Kidney capillary endothelial cell (primary cell): ENCODE measurements at regions not wholly inside any gene's neighbourhood (a gene's known extent, or its start where the extent isn't known, plus 50 kb on each side); places are given as distances from the start of the nearest gene placed in this dataset.

Source experiments
- DNase-seq: peaks from one replicate; pipeline ENCODE4 v3.0.0-alpha.2; 2018; ENCODE audit warnings: low spot score

DNA sequence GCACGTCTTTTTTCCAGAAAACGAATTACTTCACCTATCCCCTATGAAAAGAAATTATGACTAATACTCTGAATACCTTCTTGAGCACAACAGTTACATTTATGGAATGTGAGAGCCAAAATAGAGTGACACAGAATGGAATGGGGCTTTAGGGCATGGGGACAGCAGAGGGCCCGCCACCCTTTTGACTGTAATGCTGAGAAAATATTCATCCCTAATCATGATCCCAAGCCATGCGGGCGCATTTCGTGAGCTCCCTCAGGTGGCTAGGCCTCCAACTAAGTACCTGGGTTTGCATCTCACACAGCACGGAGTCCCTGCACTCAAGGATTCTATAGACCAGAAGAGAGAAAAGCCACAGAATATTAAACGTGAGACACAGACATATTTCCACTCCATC, 212.6 kb downstream of the SOD2 start:
- no peak for DNase-seq

DNA sequence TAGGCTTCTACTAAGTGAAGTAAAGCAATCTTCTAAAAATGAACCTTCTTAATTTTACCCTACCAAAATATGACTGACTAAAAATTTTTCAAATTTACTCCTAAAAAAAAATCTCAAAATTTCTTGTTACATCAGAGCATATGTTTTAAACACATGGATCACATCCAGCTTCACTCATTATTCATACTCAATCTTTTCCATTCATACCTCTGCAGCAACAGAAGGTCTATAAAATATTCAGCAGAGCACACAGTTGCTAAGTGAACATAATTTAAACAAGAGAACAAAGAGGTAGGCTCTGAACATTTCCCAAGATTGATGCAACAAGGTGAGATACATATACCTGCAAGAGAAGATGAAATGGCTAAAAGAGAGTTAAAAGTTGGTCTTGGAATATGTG, 213.9 kb downstream of the SOD2 start:
- no peak for DNase-seq

DNA sequence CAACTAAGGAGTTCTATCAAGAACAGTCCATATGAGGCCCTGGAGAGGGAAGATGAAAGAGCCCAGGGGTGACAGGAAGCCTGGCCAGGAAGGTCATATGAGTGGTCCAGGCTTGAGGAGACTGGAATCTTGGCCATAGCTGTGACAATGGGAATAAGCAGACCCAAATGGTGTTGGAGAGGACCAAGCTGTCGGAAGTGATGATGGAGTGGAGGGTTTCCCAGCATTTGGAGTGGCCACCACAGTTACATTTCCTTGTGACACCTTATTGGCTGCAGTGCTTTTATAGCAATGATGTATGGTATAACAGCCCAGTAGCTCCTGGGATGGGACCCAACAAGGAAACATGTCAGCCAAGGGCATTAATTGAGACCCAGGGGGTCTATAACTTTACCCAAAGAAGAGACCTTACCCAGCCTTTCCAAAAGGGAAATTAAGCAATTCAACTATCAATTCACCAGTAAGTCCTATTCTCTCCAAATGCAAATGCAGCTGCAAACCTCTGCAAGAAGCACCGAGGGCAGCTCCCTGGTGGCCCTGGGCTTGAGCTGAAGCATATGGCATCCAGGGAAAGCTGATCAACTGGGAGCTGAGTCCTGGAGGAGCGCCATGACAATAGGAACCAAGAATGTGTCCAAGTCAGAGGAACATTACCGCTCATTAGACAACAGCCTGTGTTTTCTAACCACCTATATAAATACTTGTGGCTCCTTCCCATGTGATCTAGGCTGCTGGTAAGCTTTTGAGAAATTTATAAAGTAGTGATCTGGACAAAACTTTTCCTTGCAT, 219.4 kb downstream of the SOD2 start:
- no peak for DNase-seq

DNA sequence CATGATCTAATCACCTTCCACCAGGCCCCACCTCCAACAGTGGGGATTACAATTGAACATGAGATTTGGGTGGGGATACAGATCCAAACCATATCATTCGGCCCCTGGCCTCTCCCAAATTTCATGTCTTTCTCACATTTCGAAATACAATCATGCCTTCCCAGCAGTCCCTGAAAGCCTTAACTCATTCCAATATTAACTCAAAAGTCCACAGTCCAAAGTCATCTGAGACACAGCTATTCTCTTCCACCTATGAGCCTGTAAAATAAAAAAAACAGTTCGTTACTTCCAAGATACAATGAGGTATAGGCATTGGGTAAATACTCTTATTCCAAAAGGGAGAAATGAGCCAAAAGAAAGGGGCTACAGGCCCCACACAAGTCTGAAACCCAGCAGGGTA, 222.6 kb downstream of the SOD2 start:
- DNase-seq: no peak

DNA sequence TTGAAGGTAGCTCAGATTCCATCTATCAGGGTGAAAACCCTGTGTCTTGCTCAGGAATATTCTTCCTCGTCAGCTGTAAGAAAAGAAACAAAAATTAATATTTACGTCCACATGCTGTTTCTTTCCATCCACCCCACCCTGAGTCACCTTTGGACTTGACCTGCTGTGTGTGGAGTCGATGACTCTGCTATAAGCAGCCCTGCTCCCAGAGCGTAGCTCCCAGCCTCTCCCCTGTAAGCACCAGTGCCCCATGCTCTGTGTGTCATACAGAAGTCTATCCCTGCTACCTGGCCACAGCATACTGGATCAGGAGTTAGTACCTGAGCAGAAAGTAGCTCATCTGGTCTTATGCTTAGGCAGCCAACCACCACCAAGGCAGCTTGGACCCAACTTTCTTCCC, 223.6 kb downstream of the SOD2 start:
- no peak for DNase-seq

DNA sequence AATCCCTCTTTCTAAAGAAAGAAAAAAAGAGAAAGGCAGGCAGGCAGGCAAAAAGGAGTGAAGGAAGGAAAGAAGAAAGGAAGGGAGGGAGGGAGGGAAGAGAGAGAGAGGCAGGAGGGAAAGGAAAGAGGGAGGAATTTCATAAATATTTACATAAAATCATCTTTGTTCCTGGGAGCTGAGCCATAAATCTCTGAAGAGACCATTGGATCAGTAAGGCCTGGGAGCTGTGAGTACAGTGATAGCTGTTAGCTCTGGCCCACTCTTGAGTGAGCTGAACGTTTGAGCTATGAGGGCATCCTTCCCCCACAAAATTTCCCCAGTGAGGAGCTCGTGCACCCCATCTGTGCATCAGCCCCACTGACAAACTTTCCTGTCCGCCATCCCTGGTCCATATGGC, 224.0 kb downstream of the SOD2 start:
- no peak for DNase-seq

DNA sequence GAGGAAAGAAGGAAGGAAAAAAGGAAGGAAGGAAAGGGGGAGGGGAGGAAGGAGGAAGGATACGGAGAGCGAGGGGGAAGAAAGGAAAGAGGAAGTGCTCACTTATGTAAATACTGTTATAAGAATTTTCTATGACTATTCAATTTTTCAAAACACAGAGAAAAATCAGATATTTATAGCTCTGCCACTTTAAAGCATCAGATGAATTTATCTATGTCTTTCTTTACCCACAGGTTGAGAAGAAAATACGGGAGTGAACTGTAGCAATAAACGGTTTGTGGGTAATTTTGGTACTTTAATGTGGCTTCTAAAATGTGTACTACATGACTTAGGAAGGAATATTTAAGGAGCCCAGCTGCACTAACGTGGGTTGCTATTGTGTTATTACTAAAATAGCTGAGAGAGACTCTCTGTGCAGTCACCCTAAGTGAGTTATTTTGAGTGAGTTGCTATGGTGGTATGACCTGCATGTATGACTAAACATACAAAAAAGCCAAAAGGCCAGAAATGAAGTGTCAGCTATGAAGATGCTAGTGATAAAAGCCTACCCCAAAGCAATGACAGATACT, 225.5 kb downstream of the SOD2 start:
- DNase-seq: no peak

DNA sequence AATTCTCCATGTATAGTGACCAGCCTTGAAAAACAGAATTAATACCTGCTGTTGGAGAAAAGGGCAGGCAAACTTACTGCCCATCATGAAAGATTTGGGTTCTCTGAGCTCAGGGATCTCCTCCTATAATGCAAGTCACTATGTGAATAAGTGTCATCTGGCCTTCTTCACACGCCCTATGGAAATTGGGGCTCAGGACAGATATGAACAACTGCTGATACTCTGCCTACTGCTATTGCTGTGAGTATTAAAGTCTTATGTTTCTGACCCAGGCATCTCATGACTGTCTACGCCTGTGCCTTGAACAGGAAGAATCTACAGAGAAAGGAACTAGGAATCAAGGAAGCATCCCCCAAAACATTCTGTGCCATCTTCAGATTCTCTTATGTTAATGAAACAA, 226.1 kb downstream of the SOD2 start:
- DNase-seq: no peak

DNA sequence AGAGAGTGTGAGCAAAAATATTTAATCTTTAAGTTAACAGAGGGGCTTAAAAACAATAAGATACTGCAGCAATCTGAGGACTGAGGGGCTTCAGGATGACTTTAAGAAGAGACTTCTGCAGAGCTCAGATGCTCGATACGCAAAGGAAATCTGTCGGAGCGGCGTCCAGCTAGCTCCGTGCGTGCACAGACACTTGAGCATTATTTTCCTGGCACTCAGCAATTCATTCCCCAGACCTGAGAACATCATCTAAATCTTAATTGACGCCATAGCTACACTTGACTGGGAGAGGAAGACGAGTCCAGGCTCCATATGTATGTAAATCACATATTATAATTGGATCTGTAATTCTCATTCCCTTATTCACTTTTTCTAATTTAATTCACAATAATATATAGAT, 228.2 kb downstream of the SOD2 start:
- no peak for DNase-seq

DNA sequence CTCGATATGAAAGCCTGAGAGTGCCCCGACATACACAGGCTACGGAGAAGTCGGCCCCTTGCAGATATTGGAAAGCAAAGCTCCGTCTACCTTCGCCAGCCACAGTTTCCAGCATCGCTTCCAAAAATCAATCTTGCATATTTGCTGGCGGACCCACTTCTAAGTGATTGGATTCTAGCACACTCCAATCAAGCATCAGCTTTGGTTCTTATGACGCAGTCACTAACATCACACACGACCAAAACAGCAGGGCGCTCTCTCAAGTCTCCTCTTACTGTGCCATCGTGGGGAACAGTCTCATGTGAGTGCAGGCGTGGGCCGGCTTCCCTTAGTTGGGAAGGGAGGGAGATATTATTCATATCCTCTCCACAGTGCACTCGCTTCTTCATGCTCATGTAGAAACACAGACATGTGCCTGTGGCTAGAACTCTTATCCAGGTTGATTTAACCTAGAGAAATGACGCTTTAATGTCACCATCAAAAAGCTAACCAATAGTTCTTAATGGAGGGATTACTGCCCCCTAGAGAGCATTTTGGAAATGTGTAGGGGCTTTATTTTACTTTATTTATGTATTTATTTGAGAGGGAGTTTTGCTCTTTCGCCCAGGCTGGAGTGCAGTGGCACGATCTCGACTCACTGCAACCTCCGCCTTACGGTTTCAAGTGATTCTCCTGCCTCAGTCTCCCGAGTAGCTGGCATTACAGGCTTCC, 229.8 kb downstream of the SOD2 start:
- DNase-seq: no peak

DNA sequence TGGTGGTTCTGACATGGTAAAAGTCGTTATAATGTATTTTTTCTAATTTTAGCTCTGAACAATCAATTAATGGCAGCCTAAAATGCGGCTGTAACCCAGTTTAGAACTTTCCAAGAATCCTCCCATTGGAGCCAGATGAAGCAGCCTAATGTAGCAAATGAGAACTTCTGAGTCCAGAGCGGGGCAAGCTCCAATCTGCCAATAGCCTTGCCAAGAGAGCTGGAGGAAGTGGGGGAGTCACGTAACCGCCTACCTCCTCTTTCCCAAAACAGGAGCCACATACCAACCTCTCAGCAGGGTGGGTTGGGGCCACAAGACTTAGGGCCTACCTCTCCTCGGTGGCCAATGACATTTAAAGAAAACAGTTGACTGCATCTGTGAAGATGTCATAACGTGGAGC, 230.6 kb downstream of the SOD2 start:
- DNase-seq: no peak

DNA sequence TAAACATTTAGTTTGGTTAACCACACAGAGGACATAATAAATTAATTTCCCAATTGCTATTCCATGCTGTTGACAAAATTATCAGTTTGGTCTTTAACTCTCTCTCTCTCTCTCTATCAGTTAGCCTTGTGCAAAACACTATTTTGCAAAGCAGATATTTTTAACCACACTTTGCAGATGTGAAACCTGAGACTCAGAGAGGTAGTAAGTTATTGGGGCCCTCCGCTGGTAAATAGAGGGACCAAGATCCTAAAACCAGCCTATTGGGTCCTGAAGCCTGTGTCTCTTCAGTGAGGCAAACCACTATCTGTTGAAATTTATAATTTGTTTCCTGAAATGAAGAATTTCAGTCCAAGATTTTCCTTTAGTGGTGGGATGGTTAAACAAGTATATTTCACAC, 231.0 kb downstream of the SOD2 start:
- DNase-seq: no peak

DNA sequence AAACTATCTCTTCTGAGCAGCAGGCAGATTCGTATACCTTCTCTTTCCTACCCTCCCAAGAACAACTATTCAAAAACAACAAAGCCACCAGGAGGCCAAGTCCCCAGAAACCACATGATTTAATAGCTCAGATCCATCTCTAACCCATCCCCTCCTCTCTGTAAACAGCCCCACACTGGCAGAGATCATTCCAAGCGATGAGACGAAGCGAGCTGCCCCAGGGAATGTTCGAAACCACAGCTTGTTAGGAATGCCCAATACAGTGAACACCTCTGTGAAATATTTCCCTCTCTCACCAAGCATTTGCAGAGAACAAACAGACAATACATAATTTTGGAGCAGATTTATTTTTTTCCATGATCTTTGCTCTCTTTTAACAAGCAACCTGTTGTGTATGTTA, 231.8 kb downstream of the SOD2 start:
- no peak for DNase-seq

DNA sequence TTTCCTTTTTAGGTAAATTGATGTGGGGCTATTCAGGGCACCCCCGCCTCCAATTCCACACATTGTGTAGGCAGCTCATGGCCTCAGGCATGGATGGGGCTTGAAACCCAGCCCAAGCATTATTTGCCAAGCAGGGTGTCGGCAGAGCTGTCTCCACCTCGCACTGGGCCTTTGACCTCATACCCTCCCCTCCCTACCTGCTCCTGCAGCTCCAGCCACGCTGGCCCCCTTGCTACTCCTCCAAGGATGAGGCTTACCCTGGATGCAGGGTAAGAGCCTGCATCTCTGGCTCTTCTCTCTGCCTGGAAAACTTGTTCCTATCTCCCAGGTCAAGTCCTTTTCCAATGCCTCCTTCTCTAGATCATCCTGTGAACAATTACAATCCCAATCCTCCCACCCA, 232.6 kb downstream of the SOD2 start:
- no peak for DNase-seq

DNA sequence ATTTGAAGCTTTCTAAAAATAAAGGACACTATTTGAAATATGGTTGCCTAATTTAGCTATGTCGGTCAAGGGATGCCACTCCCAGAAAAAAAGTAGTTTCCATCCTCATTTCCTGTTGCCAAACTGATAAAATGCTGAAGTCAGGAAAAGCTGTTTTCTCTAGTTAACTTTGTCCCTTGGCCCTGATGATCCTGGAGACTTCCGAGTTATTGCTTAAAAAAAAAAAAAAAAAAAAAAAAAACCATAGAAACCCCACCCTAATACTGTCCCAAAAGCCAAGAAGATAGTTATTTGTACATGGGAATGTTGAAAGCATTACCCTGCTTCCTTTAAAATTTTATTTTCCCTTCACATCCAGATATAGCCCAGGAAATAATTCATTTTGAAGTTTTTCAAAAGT, 236.7 kb downstream of the SOD2 start:
- DNase-seq: no peak

DNA sequence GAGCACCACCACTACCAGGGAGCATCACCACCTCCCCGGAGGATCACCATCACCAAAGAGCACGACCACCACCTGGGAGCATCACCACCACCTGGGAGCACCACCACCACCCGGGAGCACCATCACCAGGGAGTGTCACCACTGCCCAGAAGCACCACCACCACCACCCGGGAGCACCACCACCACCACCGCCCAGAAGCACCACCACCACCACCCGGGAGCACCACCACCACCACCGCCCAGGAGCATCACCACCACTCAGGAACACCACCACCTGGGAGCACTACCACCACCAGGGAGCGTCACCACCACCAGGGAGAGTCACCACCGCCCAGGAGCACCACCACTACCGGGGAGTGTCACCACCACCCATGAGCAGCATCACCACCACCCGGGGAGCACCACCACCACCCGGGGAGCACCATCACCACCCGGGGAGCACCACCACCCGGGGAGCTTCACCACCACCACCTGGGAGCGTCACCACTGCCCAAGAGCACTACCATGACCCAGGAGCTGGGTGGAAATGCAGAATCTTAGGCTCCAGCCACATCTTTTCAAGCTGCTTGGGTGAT, 237.3 kb downstream of the SOD2 start:
- no peak for DNase-seq

DNA sequence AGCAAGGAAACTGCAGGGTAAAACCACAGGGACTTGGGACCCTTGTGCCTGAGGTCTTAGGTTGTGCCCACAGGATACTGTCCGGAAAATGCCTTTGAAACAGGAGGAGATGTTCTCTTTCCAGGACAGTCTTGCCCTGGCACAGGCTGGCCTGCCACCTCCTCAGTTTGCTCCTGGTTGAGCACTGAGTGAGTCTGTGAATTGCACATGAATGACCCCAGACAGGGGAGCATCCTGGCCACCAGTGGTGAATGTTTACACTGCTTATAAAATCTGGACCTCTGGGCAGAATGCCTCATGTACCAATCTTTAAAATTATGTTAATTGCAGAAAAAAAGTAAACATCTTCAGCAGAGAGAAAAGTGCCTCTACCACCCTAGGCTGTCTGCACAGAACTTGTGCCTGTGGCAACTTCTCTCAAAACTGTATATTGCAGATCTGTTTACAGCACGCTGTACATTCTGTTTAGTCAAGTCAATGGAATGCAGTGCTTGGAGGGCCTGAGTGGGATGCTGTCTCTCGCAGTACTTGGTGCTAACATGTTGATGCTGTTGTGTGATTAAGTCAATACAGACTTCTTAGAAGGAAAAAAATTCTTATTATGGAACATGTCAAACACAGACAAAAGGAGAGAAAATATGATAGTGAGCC, 242.1 kb downstream of the SOD2 start:
- DNase-seq: no peak

DNA sequence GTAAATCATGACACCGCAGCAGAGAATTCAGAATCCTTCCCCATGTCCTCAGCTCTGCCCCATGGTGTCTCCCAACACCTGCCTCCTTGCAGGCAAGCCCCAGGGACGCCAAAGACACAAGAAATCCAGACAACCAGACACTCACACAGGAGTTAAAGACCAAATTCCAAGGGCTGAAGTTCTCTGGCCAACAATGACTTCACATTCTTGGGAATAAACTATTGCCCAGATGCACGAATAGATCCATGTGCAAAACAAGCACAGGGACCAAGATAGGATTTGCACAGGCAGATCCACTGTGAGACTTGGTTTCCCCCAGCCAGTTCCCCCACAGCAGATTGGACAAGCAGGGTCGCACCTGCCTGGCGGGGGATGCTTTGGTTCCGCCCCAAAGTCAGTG, 246.7 kb downstream of the SOD2 start:
- no peak for DNase-seq

DNA sequence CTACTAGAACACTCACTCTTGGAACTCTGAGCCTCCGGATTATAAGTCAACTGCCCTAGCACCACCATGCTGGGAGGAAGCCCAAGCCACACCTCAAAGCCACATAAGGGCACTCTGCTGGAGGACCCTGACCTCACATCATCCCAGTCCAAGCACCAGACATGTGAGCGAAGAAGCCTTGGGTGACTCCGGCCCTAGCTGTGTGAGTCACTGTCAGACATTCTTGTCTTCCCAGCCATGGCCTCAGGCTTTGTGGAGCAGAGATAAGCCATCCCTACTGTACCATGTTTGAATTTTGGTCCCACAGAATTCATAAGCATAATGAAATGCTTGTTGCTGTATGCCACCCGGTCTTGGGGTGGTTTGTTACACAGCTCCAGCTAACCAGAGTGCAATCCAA, 247.7 kb downstream of the SOD2 start:
- DNase-seq: no peak

DNA sequence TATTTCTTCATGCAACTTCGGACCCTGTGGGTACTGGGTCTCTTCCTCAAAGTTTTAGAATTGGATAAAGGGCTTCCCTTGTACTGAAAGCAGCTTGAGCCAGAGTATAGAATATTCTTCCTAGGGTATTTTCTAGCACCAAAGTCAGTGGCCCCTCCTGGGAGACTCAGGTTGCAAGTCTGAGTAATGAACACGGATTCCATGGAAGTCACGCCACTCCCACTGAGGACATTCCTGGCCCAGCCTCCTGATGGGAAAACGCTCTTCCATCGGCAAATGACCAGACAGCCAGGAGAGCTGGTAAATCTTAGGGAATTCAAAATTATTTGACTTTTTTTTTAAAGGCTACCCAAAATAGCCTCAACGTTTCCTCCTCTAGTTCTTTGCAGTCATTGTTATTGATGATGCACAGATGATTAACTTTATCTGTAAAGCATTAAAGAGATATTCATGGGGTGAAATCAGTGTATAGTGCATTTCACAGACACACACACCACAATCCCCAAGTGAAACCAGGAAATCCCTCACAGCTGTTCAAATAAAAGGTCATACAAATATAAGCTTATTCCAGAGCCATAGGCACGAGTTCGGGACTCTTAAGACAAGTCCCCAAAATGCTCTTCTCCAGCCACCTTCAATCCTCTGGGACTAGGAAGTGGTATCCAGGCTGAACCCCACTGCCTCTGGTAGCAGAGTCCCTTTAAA, 248.8 kb downstream of the SOD2 start:
- no peak for DNase-seq

DNA sequence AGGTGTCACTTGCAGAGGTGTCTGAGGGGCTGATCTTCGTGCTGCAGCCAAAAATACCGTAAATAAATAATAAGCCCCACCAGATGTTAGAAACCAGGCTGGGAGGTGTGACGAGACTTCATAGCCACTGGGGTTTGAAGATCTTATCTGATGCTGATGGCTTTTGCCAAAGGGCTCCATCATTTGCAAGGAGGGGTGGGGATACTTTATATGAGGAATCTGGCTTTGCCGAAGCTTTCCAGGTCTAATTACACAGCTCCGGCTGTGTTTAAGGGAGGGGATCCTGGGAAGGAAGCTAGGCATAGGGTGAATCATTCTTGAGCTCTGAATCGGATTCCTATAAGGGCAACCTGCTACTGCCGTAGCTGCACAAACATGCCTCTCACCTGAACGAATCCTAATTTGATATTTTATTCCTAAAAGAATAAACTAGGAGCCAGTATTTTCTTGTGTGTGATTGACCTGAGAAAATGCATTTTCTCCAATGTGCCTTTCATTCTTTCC, 249.6 kb downstream of the SOD2 start:
- no peak for DNase-seq

DNA sequence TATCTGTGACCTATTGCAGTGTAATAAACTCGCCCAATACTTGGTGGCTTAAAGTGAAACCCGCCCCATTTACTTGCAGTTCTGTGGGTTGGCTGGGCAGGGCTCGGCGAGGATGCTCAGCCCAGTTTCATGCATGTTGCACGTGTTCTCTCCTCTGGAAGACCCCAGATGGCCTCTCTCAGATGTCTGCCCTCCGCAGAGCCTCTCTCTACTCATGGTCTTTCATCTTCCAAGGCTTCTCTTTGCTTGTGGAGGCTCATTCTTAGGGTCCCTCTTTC, 251.4 kb downstream of the SOD2 start:
- no peak for DNase-seq
